WTC11 (cell line): ENCODE measurements at regions not wholly inside any gene's neighbourhood (a gene's known extent, or its start where the extent isn't known, plus 50 kb on each side); places are given as distances from the start of the nearest gene placed in this dataset.

ENCODE experiments used
- ETV6 ChIP-seq: sonication (generic); formaldehyde crosslinking; IDR thresholded peaks from 2 replicates; pipeline ENCODE4 v1.8.1; 2022; ENCODE audit warnings: mild to moderate bottlenecking, missing genetic modification reagents
- FOXP1 ChIP-seq: sonication (generic); formaldehyde crosslinking; IDR thresholded peaks from 2 replicates; pipeline ENCODE4 v1.8.0; 2022; ENCODE audit warnings: missing genetic modification reagents, mild to moderate bottlenecking, moderate library complexity, borderline replicate concordance
- GTF2I ChIP-seq: fragments of 250-450 bp; sonication (Bioruptor Pico); conservative IDR thresholded peaks from 2 replicates; pipeline ENCODE4 v1.4.0; 2021; ENCODE audit warnings: mild to moderate bottlenecking
- NR3C1 ChIP-seq: sonication (generic); formaldehyde crosslinking; conservative IDR thresholded peaks from 2 replicates; pipeline ENCODE4 v1.8.1; 2023; ENCODE audit warnings: low read depth, mild to moderate bottlenecking, missing genetic modification reagents
- TEAD4 ChIP-seq: sonication (generic); formaldehyde crosslinking; IDR thresholded peaks from 2 replicates; pipeline ENCODE4 v1.8.0; 2022; ENCODE audit warnings: mild to moderate bottlenecking, missing genetic modification reagents
- TF ChIP-seq, protein P1 (sequence below): fragments of 200-600 bp; IDR thresholded peaks from 2 replicates; pipeline ENCODE4 v1.8.0; 2022; ENCODE audit warnings: antibody characterized with exemption
- TF ChIP-seq, protein P2 (sequence below): sonication (generic); formaldehyde crosslinking; IDR thresholded peaks from 2 replicates; pipeline ENCODE4 v1.8.1; 2023; ENCODE audit warnings: mild to moderate bottlenecking, missing genetic modification reagents, borderline replicate concordance
- TF ChIP-seq, protein P3 (sequence below): sonication (generic); formaldehyde crosslinking; IDR thresholded peaks from 2 replicates; pipeline ENCODE4 v1.8.0; 2022; ENCODE audit warnings: missing genetic modification reagents
- TF ChIP-seq, protein P4 (sequence below): sonication (generic); formaldehyde crosslinking; IDR thresholded peaks from 2 replicates; pipeline ENCODE4 v1.8.1; 2022; ENCODE audit warnings: low read depth, mild to moderate bottlenecking, moderate library complexity, missing genetic modification reagents, borderline replicate concordance
- TF ChIP-seq, protein P5 (sequence below): sonication (generic); formaldehyde crosslinking; IDR thresholded peaks from 2 replicates; pipeline ENCODE4 v1.8.1; 2023; ENCODE audit warnings: mild to moderate bottlenecking, missing genetic modification reagents

DNA sequence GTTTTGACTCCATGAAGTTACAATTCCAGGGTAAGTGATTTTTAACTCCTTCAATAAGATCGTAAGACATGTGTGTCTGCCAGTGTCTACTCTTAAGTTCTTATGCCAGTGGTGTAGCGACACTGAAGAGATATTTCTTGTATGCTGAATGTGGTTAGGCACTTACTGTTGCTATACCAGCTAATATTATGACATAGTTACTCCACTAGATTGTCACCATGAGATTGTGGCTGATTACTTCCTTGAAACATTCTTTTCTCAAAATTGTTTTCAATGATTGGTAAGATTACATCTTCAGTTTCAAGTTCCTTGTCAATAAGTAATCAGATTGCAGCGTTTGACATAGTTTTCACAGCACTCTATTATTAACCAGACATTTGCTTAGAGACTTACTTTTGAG, 60.6 kb upstream of the PAGE5 start:
- TF ChIP-seq NR3C1 (no peak), TEAD4 (CRISPR knock-in tag) (no peak), GTF2I (CRISPR knock-in tag) (no peak), ETV6 (no peak), FOXP1 (CRISPR knock-in tag) (no peak)
- TF ChIP-seq, protein P1, sequence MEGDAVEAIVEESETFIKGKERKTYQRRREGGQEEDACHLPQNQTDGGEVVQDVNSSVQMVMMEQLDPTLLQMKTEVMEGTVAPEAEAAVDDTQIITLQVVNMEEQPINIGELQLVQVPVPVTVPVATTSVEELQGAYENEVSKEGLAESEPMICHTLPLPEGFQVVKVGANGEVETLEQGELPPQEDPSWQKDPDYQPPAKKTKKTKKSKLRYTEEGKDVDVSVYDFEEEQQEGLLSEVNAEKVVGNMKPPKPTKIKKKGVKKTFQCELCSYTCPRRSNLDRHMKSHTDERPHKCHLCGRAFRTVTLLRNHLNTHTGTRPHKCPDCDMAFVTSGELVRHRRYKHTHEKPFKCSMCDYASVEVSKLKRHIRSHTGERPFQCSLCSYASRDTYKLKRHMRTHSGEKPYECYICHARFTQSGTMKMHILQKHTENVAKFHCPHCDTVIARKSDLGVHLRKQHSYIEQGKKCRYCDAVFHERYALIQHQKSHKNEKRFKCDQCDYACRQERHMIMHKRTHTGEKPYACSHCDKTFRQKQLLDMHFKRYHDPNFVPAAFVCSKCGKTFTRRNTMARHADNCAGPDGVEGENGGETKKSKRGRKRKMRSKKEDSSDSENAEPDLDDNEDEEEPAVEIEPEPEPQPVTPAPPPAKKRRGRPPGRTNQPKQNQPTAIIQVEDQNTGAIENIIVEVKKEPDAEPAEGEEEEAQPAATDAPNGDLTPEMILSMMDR: no peak
- TF ChIP-seq, protein P2, sequence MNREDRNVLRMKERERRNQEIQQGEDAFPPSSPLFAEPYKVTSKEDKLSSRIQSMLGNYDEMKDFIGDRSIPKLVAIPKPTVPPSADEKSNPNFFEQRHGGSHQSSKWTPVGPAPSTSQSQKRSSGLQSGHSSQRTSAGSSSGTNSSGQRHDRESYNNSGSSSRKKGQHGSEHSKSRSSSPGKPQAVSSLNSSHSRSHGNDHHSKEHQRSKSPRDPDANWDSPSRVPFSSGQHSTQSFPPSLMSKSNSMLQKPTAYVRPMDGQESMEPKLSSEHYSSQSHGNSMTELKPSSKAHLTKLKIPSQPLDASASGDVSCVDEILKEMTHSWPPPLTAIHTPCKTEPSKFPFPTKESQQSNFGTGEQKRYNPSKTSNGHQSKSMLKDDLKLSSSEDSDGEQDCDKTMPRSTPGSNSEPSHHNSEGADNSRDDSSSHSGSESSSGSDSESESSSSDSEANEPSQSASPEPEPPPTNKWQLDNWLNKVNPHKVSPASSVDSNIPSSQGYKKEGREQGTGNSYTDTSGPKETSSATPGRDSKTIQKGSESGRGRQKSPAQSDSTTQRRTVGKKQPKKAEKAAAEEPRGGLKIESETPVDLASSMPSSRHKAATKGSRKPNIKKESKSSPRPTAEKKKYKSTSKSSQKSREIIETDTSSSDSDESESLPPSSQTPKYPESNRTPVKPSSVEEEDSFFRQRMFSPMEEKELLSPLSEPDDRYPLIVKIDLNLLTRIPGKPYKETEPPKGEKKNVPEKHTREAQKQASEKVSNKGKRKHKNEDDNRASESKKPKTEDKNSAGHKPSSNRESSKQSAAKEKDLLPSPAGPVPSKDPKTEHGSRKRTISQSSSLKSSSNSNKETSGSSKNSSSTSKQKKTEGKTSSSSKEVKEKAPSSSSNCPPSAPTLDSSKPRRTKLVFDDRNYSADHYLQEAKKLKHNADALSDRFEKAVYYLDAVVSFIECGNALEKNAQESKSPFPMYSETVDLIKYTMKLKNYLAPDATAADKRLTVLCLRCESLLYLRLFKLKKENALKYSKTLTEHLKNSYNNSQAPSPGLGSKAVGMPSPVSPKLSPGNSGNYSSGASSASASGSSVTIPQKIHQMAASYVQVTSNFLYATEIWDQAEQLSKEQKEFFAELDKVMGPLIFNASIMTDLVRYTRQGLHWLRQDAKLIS (CRISPR knock-in tag): no peak
- TF ChIP-seq, protein P3, sequence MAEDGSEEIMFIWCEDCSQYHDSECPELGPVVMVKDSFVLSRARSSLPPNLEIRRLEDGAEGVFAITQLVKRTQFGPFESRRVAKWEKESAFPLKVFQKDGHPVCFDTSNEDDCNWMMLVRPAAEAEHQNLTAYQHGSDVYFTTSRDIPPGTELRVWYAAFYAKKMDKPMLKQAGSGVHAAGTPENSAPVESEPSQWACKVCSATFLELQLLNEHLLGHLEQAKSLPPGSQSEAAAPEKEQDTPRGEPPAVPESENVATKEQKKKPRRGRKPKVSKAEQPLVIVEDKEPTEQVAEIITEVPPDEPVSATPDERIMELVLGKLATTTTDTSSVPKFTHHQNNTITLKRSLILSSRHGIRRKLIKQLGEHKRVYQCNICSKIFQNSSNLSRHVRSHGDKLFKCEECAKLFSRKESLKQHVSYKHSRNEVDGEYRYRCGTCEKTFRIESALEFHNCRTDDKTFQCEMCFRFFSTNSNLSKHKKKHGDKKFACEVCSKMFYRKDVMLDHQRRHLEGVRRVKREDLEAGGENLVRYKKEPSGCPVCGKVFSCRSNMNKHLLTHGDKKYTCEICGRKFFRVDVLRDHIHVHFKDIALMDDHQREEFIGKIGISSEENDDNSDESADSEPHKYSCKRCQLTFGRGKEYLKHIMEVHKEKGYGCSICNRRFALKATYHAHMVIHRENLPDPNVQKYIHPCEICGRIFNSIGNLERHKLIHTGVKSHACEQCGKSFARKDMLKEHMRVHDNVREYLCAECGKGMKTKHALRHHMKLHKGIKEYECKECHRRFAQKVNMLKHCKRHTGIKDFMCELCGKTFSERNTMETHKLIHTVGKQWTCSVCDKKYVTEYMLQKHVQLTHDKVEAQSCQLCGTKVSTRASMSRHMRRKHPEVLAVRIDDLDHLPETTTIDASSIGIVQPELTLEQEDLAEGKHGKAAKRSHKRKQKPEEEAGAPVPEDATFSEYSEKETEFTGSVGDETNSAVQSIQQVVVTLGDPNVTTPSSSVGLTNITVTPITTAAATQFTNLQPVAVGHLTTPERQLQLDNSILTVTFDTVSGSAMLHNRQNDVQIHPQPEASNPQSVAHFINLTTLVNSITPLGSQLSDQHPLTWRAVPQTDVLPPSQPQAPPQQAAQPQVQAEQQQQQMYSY (CRISPR knock-in tag): no peak
- TF ChIP-seq, protein P4, sequence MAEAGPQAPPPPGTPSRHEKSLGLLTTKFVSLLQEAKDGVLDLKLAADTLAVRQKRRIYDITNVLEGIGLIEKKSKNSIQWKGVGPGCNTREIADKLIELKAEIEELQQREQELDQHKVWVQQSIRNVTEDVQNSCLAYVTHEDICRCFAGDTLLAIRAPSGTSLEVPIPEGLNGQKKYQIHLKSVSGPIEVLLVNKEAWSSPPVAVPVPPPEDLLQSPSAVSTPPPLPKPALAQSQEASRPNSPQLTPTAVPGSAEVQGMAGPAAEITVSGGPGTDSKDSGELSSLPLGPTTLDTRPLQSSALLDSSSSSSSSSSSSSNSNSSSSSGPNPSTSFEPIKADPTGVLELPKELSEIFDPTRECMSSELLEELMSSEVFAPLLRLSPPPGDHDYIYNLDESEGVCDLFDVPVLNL (CRISPR knock-in tag): no peak
- TF ChIP-seq, protein P5, sequence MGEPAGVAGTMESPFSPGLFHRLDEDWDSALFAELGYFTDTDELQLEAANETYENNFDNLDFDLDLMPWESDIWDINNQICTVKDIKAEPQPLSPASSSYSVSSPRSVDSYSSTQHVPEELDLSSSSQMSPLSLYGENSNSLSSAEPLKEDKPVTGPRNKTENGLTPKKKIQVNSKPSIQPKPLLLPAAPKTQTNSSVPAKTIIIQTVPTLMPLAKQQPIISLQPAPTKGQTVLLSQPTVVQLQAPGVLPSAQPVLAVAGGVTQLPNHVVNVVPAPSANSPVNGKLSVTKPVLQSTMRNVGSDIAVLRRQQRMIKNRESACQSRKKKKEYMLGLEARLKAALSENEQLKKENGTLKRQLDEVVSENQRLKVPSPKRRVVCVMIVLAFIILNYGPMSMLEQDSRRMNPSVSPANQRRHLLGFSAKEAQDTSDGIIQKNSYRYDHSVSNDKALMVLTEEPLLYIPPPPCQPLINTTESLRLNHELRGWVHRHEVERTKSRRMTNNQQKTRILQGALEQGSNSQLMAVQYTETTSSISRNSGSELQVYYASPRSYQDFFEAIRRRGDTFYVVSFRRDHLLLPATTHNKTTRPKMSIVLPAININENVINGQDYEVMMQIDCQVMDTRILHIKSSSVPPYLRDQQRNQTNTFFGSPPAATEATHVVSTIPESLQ (CRISPR knock-in tag): no peak
